MM.1S (cell line): ENCODE measurements at regions not wholly inside any gene's neighbourhood (a gene's known extent, or its start where the extent isn't known, plus 50 kb on each side); places are given as distances from the start of the nearest gene placed in this dataset.

ENCODE experiments used
- CTCF ChIP-seq: fragments of 300-600 bp; sonication (generic); IDR thresholded peaks from 2 replicates; pipeline ENCODE4 v1.5.1; 2016; ENCODE audit warnings: antibody characterized with exemption, low read length, mixed read lengths
- EZH2 ChIP-seq: fragments of 300-600 bp; sonication (generic); optimal IDR thresholded peaks from 2 replicates; pipeline ENCODE3; 2017; ENCODE audit warnings: low read depth, mild to moderate bottlenecking, antibody characterized with exemption, low read length, mixed read lengths
- EZH2phosphoT487 ChIP-seq: fragments of 300-600 bp; sonication (generic); IDR thresholded peaks from 2 replicates; pipeline ENCODE4 v1.6.1; 2018; ENCODE audit warnings: antibody characterized with exemption, low read length

- no peak for TF ChIP-seq CTCF
- TF ChIP-seq EZH2: no peak
- no peak for TF ChIP-seq EZH2phosphoT487
Measured at GRCh38 chr13:50664951-50665350, 178.5 kb downstream of the DLEU7 start.
